BJ (cell line): ENCODE measurements at regions not wholly inside any gene's neighbourhood (a gene's known extent, or its start where the extent isn't known, plus 50 kb on each side); places are given as distances from the start of the nearest gene placed in this dataset.
"Not testable (repeated sequence)": the region's sequence is repeated elsewhere in the genome, so short reads cannot be mapped to it uniquely, and the experiment has no call there.

Experiments
- CTCF ChIA-PET: fragments of 350-600 bp; formaldehyde crosslinking; extraction: SDS; loops from one replicate; lab custom pipeline; 2021; ENCODE audit warnings: antibody characterized with exemption, inconsistent platforms; lab: Yijun Ruan, JAX
- POLR2A ChIA-PET: fragments of 300-600 bp; sonication (Branson Sonifier 250); formaldehyde crosslinking; extraction: SDS; loops from one replicate; lab custom pipeline; 2021; ENCODE audit warnings: antibody characterized with exemption; lab: Charles Lee
- DNase-seq: peaks from one replicate; pipeline ENCODE4 v3.0.0-alpha.2; 2011; ENCODE audit warnings: low read depth
- H3K27me3 ChIP-seq: 2 replicates; pipeline ENCODE4 v1.6.0; 2011; ENCODE audit warnings: low read length; ENCODE audit not compliant: control insufficient read depth, insufficient read depth
- H3K36me3 ChIP-seq: 2 replicates; pipeline ENCODE4 v1.5.1; 2011; ENCODE audit warnings: low read length; ENCODE audit not compliant: control insufficient read depth, insufficient read depth
- H3K4me3 ChIP-seq: 2 replicates; pipeline ENCODE4 v1.5.1; 2011; ENCODE audit warnings: low read depth, mild to moderate bottlenecking, control low read depth, low read length
- TF ChIP-seq, protein P1 (sequence below): IDR thresholded peaks from 2 replicates; pipeline ENCODE4 v1.5.1; 2011; ENCODE audit warnings: low read depth, mild to moderate bottlenecking, control low read depth, inconsistent platforms, low read length, moderate library complexity; ENCODE audit not compliant: insufficient read depth

DNA sequence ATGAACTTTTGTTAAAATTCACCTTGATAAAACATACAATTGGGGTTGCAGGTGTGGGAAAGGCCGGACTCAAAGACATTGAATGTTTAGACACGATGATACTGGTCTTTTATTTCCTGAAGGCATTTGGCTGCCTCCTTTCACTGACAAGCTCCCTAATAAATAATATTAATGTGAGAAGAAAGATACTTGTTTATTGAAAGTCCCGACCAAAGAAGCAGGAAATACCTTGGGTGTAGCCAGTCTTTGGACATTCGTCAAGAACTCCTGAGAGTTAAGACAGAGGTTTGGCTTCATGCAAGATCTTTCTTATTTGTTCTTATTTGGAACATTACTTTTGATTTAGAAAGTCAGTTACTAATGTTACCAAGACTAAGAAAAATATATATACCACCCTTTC lies 1133.8 kb upstream of the SEL1L start:
- CTCF ChIA-PET, result no interaction called here
- Histone ChIP-seq H3K27me3 (no peaks in the 10 kb centered on the region), H3K4me3 (no peak overlapping the region), H3K36me3 (no peaks in the 10 kb centered on the region)
- TF ChIP-seq, protein P1, sequence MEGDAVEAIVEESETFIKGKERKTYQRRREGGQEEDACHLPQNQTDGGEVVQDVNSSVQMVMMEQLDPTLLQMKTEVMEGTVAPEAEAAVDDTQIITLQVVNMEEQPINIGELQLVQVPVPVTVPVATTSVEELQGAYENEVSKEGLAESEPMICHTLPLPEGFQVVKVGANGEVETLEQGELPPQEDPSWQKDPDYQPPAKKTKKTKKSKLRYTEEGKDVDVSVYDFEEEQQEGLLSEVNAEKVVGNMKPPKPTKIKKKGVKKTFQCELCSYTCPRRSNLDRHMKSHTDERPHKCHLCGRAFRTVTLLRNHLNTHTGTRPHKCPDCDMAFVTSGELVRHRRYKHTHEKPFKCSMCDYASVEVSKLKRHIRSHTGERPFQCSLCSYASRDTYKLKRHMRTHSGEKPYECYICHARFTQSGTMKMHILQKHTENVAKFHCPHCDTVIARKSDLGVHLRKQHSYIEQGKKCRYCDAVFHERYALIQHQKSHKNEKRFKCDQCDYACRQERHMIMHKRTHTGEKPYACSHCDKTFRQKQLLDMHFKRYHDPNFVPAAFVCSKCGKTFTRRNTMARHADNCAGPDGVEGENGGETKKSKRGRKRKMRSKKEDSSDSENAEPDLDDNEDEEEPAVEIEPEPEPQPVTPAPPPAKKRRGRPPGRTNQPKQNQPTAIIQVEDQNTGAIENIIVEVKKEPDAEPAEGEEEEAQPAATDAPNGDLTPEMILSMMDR, result no peak
- POLR2A ChIA-PET, result no interaction called here
- DNase-seq, result no peak

GRCh38 chr14:82676403-82676802 lies 1142.8 kb upstream of the SEL1L start:
- Histone ChIP-seq H3K27me3 (no peaks in the 10 kb centered on the region), H3K4me3 (no peak overlapping the region), H3K36me3 (no peaks in the 10 kb centered on the region)
- TF ChIP-seq, protein P1, result no peak
- ChIA-PET POLR2A (no interaction called here), CTCF (no interaction called here)
- DNase-seq, result no peak

DNA sequence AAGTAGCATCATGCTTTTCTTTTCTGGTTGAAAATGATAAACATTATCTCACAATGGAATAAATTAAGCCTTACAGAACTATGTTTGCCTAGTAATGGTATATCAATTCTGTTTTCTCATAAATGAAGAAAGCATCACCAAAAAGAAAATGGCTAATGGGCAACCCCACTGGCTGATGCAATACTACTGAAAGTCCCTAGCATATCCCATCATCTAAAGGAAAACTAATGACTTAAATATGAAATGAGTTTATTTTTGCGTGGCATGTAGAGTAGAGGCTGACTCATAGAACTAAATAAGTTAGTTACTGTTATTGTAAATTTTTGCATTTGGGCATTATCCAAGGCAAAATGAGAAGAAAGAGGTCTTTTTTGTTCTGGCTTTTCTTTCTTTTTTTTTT lies 1156.3 kb upstream of the SEL1L start:
- Histone ChIP-seq H3K27me3 (no peaks in the 10 kb centered on the region), H3K36me3 (no peaks in the 10 kb centered on the region), H3K4me3 (no peak overlapping the region)
- TF ChIP-seq, protein P1, result no peak
- ChIA-PET CTCF (no interaction called here), POLR2A (no interaction called here)
- DNase-seq, result no peak

DNA sequence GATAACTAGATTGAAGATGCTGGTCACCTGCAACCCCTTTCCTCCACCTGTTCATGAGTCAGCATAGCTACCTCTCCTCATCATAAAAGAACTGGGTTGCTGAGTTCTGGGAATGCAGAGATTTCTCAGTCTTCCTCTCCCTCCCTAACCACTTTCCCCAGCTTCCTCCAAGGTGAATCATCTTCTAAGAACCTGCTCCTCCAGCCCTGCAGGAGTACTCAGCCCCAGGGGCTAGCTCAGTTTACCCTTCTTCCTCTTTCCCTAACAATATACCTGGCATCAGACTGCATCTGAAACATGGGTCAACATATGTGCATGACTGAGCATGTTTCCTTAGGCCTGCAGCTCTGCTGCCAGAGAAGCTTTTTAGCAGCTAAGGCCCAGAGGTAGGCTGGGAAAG lies 1157.5 kb upstream of the SEL1L start:
- H3K27me3 ChIP-seq, H3K4me3 ChIP-seq, POLR2A ChIA-PET, DNase-seq, CTCF ChIA-PET, H3K36me3 ChIP-seq: not testable (repeated sequence)

DNA sequence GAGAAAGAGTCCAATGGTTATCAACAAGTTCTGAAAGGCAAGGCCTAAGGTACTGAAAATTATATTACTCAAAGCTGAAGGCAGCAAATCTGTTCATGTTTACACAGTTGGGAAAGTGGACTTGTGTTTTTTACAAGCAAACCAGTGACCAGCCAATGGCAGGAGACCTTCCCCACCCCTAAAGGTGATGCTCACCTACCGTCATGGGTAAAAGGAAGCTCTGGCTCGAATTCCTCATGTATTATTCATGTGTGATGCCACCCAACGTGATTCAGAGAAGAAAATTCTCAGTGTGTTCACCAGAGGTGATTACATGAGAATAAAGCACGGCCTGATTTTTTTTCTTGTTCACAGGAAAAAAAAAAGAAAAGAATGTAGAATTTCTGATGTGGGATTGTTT lies 1161.2 kb upstream of the SEL1L start:
- no peak for DNase-seq
- ChIA-PET CTCF (interaction anchor here (0.6 kb wide), 1 partner anchor 23 kb away, joined by 4 read pairs; no protein-coding TSS in a partner anchor), POLR2A (no interaction called here)
- no peaks in the 10 kb centered on the region for H3K27me3 ChIP-seq
- no peak overlapping the region for H3K4me3 ChIP-seq
- TF ChIP-seq, protein P1, result no peak
- H3K36me3 ChIP-seq, result no peaks in the 10 kb centered on the region

- CTCF ChIA-PET, result no interaction called here
- Histone ChIP-seq H3K27me3 (no peaks in the 10 kb centered on the region), H3K4me3 (no peak overlapping the region), H3K36me3 (no peaks in the 10 kb centered on the region)
- POLR2A ChIA-PET, result no interaction called here
- DNase-seq, result no peak
- TF ChIP-seq, protein P1, result no peak
Observed at GRCh38 chr14:82704218-82704617, 1170.6 kb upstream of the SEL1L start.
